ENCODE measurements at regions not wholly inside any gene's neighbourhood (a gene's known extent, or its start where the extent isn't known, plus 50 kb on each side); places are given as distances from the start of the nearest gene placed in this dataset.

- TF ChIP-seq CTCF (conservative IDR thresholded peaks at IDR 0.05; ENCODE audit: low read length) = no peak
- TF ChIP-seq EZH2phosphoT487 (IDR thresholded peaks at IDR 0.05; ENCODE audit: borderline replicate concordance, low read depth, low read length) = no peak
Observed at GRCh38 chr5:63650581-63650980, 311.7 kb downstream of the HTR1A start.
